OCI-LY7 (cell line): ENCODE measurements at regions not wholly inside any gene's neighbourhood (a gene's known extent, or its start where the extent isn't known, plus 50 kb on each side); places are given as distances from the start of the nearest gene placed in this dataset.
"Not testable (repeated sequence)": the region's sequence is repeated elsewhere in the genome, so short reads cannot be mapped to it uniquely, and the experiment has no call there.

Experiments used
- CTCF ChIP-seq: fragments of 200-600 bp; sonication (generic); conservative IDR thresholded peaks from 2 replicates; pipeline ENCODE4 v1.5.1; 2014; ENCODE audit warnings: mild to moderate bottlenecking, antibody characterized with exemption, low read length, moderate library complexity, mixed read lengths
- EZH2phosphoT487 ChIP-seq: fragments of 200-600 bp; sonication (generic); IDR thresholded peaks from 2 replicates; pipeline ENCODE4 v1.6.1; 2018; ENCODE audit warnings: low read depth, borderline replicate concordance, mild to moderate bottlenecking, mixed run types, antibody characterized with exemption, low read length, moderate library complexity, mixed read lengths

- not testable (repeated sequence) for TF ChIP-seq CTCF, EZH2phosphoT487
Measured at GRCh38 chr3:87737817-87738216, 321.0 kb downstream of the CGGBP1 start.
